22Rv1 (cell line): ENCODE measurements at regions not wholly inside any gene's neighbourhood (a gene's known extent, or its start where the extent isn't known, plus 50 kb on each side); places are given as distances from the start of the nearest gene placed in this dataset.

Source experiments
- CTCF ChIP-seq: fragments of 450-650 bp; IDR thresholded peaks from 2 replicates; pipeline ENCODE4 v1.5.1; 2017; ENCODE audit warnings: mild to moderate bottlenecking
- ZFX ChIP-seq: fragments of 450-650 bp; IDR thresholded peaks from 2 replicates; pipeline ENCODE4 v1.6.1; 2017; ENCODE audit warnings: antibody characterized with exemption, borderline replicate concordance

GRCh38 chr12:83389237-83389996 is 702.7 kb downstream of the TMTC2 start:
- TF ChIP-seq CTCF, result peak; percentile 53
- no peak for TF ChIP-seq ZFX
